ENCODE measurements at regions not wholly inside any gene's neighbourhood (a gene's known extent, or its start where the extent isn't known, plus 50 kb on each side); places are given as distances from the start of the nearest gene placed in this dataset.
A peak's percentile ranks its signal among the peaks of the same experiment; 100 is the strongest.

DNA sequence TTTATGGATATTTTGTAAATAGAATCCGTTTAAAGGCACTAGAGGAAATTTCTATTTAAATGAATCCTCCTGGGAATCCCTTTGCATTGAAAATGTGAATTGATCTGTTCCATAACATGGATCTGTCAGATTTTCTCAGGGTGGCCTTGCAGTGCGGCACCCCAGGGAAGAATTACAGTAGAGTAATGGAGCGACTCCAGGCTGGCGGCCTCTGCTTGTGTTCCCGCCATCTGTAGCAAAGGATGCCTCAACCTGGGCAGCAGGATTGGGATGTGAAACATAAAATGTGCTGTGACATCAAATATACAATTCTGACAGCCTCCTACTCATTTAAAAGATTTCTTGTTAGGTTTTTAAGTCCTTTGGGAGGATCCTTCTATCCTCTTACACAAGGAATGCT, 115.9 kb downstream of the RHOU start:
- Histone ChIP-seq H3K36me3 (ENCODE audit: control insufficient read depth, insufficient read depth, low read length) (no peaks in the 10 kb centered on the region), H3K27me3 (ENCODE audit: insufficient read depth, low read length, poor library complexity) (no peaks in the 10 kb centered on the region), H3K9ac (ENCODE audit: low read length) (no peak overlapping the region), H2BK15ac (replicated peaks; ENCODE audit: low read depth) (no peak overlapping the region), H3K18ac (ENCODE audit: low read length) (no peak overlapping the region), H3K4me1 (ENCODE audit: control insufficient read depth, low read depth, low read length) (peaks cover 3% of the 10 kb centered on the region), H3K23ac (ENCODE audit: low read length) (no peak overlapping the region), H4K5ac (ENCODE audit: low read length) (no peak overlapping the region), H3K27ac (ENCODE audit: low read depth, low read length) (no peak overlapping the region), H3K79me2 (ENCODE audit: control insufficient read depth, insufficient read depth, low read length) (no peaks in the 10 kb centered on the region), H3K56ac (ENCODE audit: low read length) (no peak overlapping the region), H2AK5ac (ENCODE audit: low read length) (no peak overlapping the region), H4K8ac (ENCODE audit: low read depth, low read length) (no peak overlapping the region), H3K4ac (ENCODE audit: low read depth, low read length) (no peak overlapping the region), H2BK5ac (ENCODE audit: low read length) (no peak overlapping the region), H3K4me3 (ENCODE audit: low read length) (no peak overlapping the region), H3K4me2 (ENCODE audit: low read length) (no peak overlapping the region), H2BK120ac (ENCODE audit: low read depth, low read length) (no peak overlapping the region), H3K79me1 (ENCODE audit: low read length) (no peaks in the 10 kb centered on the region)
- DNase-seq, result no peak
- WGBS (ENCODE audit: extremely low coverage, insufficient coverage, low lambda C conversion rate), result no CpG with 5 or more reads among the region's 5 CpGs

DNA sequence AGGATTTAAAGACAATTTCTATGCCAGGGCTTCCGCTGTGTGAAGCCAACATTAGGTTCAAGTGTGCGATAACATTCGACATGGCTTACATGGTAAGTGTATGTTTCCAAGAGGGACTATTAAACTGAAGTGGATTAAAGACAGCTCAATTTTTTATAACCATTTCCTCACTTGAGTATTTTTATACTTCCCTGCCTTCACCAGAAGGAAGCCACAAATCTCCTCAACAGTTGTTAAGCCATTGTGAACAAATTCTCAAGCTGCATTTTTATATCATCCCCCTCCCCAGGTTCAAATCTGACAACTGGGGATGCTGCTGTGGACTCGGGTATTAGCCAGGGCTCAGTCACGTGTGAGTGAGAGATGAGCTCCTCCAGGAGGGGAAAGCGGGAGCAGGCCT, 116.3 kb downstream of the RHOU start:
- Histone ChIP-seq H3K56ac (ENCODE audit: low read length) (no peak overlapping the region), H3K27me3 (ENCODE audit: insufficient read depth, low read length, poor library complexity) (no peaks in the 10 kb centered on the region), H3K4me1 (ENCODE audit: control insufficient read depth, low read depth, low read length) (peaks cover 3% of the 10 kb centered on the region), H4K5ac (ENCODE audit: low read length) (no peak overlapping the region), H2BK15ac (replicated peaks; ENCODE audit: low read depth) (no peak overlapping the region), H2BK120ac (ENCODE audit: low read depth, low read length) (no peak overlapping the region), H3K36me3 (ENCODE audit: control insufficient read depth, insufficient read depth, low read length) (no peaks in the 10 kb centered on the region), H3K4me3 (ENCODE audit: low read length) (no peak overlapping the region), H3K27ac (ENCODE audit: low read depth, low read length) (no peak overlapping the region), H3K23ac (ENCODE audit: low read length) (no peak overlapping the region), H3K9ac (ENCODE audit: low read length) (no peak overlapping the region), H3K4ac (ENCODE audit: low read depth, low read length) (no peak overlapping the region), H3K79me2 (ENCODE audit: control insufficient read depth, insufficient read depth, low read length) (no peaks in the 10 kb centered on the region), H2BK5ac (ENCODE audit: low read length) (no peak overlapping the region), H3K79me1 (ENCODE audit: low read length) (no peaks in the 10 kb centered on the region), H2AK5ac (ENCODE audit: low read length) (no peak overlapping the region), H3K18ac (ENCODE audit: low read length) (no peak overlapping the region), H4K8ac (ENCODE audit: low read depth, low read length) (no peak overlapping the region), H3K4me2 (ENCODE audit: low read length) (no peak overlapping the region)
- DNase-seq, result no peak
- no CpG with 5 or more reads among the region's 6 CpGs for WGBS (ENCODE audit: extremely low coverage, insufficient coverage, low lambda C conversion rate)

DNA sequence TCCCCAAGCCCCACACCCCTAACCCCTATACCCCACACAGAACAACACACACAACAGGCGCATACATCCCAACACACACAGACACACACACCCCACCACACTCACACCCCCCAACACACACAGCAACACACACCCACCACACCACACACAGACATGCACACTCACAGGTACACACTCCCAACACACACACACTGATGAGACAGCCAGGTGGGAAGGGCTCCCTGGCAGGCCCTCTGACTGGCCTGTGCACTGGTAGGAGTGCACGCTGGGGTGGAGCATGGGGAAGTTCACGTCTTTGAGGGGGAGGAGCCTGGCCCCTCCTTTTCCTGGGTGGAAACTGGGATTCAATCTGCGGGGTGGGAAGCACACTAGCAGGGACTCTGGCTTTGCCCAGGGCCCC, 116.7 kb downstream of the RHOU start:
- no peak overlapping the region for H3K27ac ChIP-seq (ENCODE audit: low read depth, low read length)
- H2BK120ac ChIP-seq (ENCODE audit: low read depth, low read length), result no peak overlapping the region
- H3K4ac ChIP-seq (ENCODE audit: low read depth, low read length), result no peak overlapping the region
- no peak overlapping the region for H3K4me3 ChIP-seq (ENCODE audit: low read length)
- H3K9ac ChIP-seq (ENCODE audit: low read length), result no peak overlapping the region
- no peaks in the 10 kb centered on the region for H3K79me2 ChIP-seq (ENCODE audit: control insufficient read depth, insufficient read depth, low read length)
- H3K18ac ChIP-seq (ENCODE audit: low read length), result no peak overlapping the region
- H3K56ac ChIP-seq (ENCODE audit: low read length), result peak overlapping the region; percentile 30
- H3K23ac ChIP-seq (ENCODE audit: low read length), result no peak overlapping the region
- whole genome bisulfite sequencing (ENCODE audit: extremely low coverage, insufficient coverage, low lambda C conversion rate), result no CpG with 5 or more reads among the region's 4 CpGs
- no peak overlapping the region for H2BK15ac ChIP-seq (replicated peaks; ENCODE audit: low read depth)
- H3K4me1 ChIP-seq (ENCODE audit: control insufficient read depth, low read depth, low read length), result peaks cover 3% of the 10 kb centered on the region
- DNase-seq, result no peak
- no peaks in the 10 kb centered on the region for H3K27me3 ChIP-seq (ENCODE audit: insufficient read depth, low read length, poor library complexity)
- no peak overlapping the region for H2AK5ac ChIP-seq (ENCODE audit: low read length)
- H3K36me3 ChIP-seq (ENCODE audit: control insufficient read depth, insufficient read depth, low read length), result no peaks in the 10 kb centered on the region
- H3K4me2 ChIP-seq (ENCODE audit: low read length), result no peak overlapping the region
- no peaks in the 10 kb centered on the region for H3K79me1 ChIP-seq (ENCODE audit: low read length)
- H4K5ac ChIP-seq (ENCODE audit: low read length), result no peak overlapping the region
- H2BK5ac ChIP-seq (ENCODE audit: low read length), result no peak overlapping the region
- no peak overlapping the region for H4K8ac ChIP-seq (ENCODE audit: low read depth, low read length)

DNA sequence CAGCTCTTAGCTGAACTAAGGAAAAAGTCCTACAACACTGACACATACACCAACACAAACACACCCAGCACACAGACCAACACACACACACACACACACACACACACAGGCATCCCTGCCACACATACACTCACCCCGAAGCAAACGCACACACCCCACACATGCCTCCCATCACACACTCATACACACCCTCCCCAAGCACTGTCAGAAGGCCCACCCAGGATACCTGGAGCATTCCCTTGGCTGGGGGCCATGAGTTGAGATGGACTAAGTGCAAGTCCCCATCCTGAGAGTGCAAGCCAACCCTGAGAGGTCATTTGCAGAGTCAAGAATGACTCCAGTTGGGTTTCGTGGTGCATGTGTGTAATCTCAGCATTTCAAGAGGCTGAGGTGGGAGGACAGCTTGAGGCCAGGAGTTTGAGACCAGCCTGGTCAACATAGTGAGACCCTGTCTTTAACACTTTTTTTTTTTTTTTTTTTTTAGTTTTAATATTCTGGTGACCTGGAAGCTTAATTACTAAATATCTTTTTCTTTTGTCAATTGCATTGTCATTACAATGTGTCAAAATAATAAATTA, 117.3 kb downstream of the RHOU start:
- Histone ChIP-seq H3K9ac (ENCODE audit: low read length) (no peak overlapping the region), H2BK5ac (ENCODE audit: low read length) (no peak overlapping the region), H3K4me3 (ENCODE audit: low read length) (no peak overlapping the region), H3K79me2 (ENCODE audit: control insufficient read depth, insufficient read depth, low read length) (no peaks in the 10 kb centered on the region), H3K79me1 (ENCODE audit: low read length) (no peaks in the 10 kb centered on the region), H4K5ac (ENCODE audit: low read length) (no peak overlapping the region), H3K23ac (ENCODE audit: low read length) (no peak overlapping the region), H3K4ac (ENCODE audit: low read depth, low read length) (no peak overlapping the region), H2AK5ac (ENCODE audit: low read length) (peak overlapping the region; percentile 30), H3K27ac (ENCODE audit: low read depth, low read length) (no peak overlapping the region), H3K18ac (ENCODE audit: low read length) (no peak overlapping the region), H3K56ac (ENCODE audit: low read length) (peak overlapping the region; percentile 36), H3K36me3 (ENCODE audit: control insufficient read depth, insufficient read depth, low read length) (no peaks in the 10 kb centered on the region), H3K4me1 (ENCODE audit: control insufficient read depth, low read depth, low read length) (peaks cover 3% of the 10 kb centered on the region), H4K8ac (ENCODE audit: low read depth, low read length) (no peak overlapping the region), H3K4me2 (ENCODE audit: low read length) (no peak overlapping the region), H2BK15ac (replicated peaks; ENCODE audit: low read depth) (no peak overlapping the region), H3K27me3 (ENCODE audit: insufficient read depth, low read length, poor library complexity) (no peaks in the 10 kb centered on the region), H2BK120ac (ENCODE audit: low read depth, low read length) (no peak overlapping the region)
- no CpG with 5 or more reads among the region's 3 CpGs for WGBS (ENCODE audit: extremely low coverage, insufficient coverage, low lambda C conversion rate)
- no peak for DNase-seq

DNA sequence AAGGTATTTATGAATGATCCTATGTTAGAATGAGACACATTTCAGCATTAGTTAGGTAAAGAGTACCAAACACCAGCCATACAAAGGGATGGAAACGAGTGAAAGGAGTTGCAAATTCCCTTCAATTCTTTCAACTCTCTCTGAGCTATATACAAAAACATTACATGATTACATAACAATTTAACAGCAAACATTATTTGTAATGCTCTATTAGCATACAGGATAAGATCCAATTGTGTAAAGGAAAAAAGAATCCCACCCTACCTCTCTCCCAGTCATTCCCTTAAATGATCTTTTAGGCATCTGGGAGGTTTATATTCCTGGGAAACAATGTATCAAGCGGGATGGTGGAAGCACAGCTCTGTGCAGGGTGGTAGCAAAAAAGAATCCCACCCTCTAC, 117.9 kb downstream of the RHOU start:
- Histone ChIP-seq H2AK5ac (ENCODE audit: low read length) (no peak overlapping the region), H2BK15ac (replicated peaks; ENCODE audit: low read depth) (no peak overlapping the region), H4K5ac (ENCODE audit: low read length) (no peak overlapping the region), H3K79me1 (ENCODE audit: low read length) (no peaks in the 10 kb centered on the region), H3K4me3 (ENCODE audit: low read length) (no peak overlapping the region), H3K18ac (ENCODE audit: low read length) (no peak overlapping the region), H3K36me3 (ENCODE audit: control insufficient read depth, insufficient read depth, low read length) (no peaks in the 10 kb centered on the region), H2BK5ac (ENCODE audit: low read length) (no peak overlapping the region), H3K4me2 (ENCODE audit: low read length) (no peak overlapping the region), H3K4ac (ENCODE audit: low read depth, low read length) (no peak overlapping the region), H3K9ac (ENCODE audit: low read length) (no peak overlapping the region), H3K27ac (ENCODE audit: low read depth, low read length) (no peak overlapping the region), H3K56ac (ENCODE audit: low read length) (no peak overlapping the region), H3K4me1 (ENCODE audit: control insufficient read depth, low read depth, low read length) (peaks cover 3% of the 10 kb centered on the region), H3K27me3 (ENCODE audit: insufficient read depth, low read length, poor library complexity) (no peaks in the 10 kb centered on the region), H3K79me2 (ENCODE audit: control insufficient read depth, insufficient read depth, low read length) (no peaks in the 10 kb centered on the region), H4K8ac (ENCODE audit: low read depth, low read length) (no peak overlapping the region), H3K23ac (ENCODE audit: low read length) (no peak overlapping the region), H2BK120ac (ENCODE audit: low read depth, low read length) (no peak overlapping the region)
- WGBS (ENCODE audit: extremely low coverage, insufficient coverage, low lambda C conversion rate), result no CpG with 5 or more reads among the region's 2 CpGs
- no peak for DNase-seq

DNA sequence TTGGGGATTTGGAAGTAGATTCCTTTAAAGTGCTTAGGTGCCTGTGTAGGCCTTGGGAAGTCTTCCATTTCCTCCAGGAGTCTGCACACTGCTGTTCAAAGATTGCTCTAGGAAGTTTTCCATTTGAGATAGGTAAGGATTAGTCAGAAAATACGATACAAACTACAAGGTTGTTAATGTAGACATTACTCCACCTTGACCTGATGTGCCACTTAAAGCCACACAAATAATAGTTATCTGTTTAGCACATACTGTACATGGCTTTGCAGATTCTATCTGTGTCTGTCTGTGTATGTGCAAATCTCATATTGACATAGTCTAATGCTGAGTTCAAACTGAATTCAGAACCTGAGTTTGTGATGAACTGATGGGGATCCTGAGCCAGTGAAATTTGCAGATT, 118.4 kb downstream of the RHOU start:
- H3K9ac ChIP-seq (ENCODE audit: low read length), result no peak overlapping the region
- no CpG with 5 or more reads among the region's 1 CpG for WGBS (ENCODE audit: extremely low coverage, insufficient coverage, low lambda C conversion rate)
- no peak overlapping the region for H2BK15ac ChIP-seq (replicated peaks; ENCODE audit: low read depth)
- H3K27me3 ChIP-seq (ENCODE audit: insufficient read depth, low read length, poor library complexity), result no peaks in the 10 kb centered on the region
- H3K27ac ChIP-seq (ENCODE audit: low read depth, low read length), result no peak overlapping the region
- no peak overlapping the region for H3K56ac ChIP-seq (ENCODE audit: low read length)
- H3K4ac ChIP-seq (ENCODE audit: low read depth, low read length), result no peak overlapping the region
- H3K36me3 ChIP-seq (ENCODE audit: control insufficient read depth, insufficient read depth, low read length), result no peaks in the 10 kb centered on the region
- peaks cover under 1% of the 10 kb centered on the region for H3K4me1 ChIP-seq (ENCODE audit: control insufficient read depth, low read depth, low read length)
- H3K4me3 ChIP-seq (ENCODE audit: low read length), result no peak overlapping the region
- H3K79me1 ChIP-seq (ENCODE audit: low read length), result no peaks in the 10 kb centered on the region
- no peak overlapping the region for H2BK5ac ChIP-seq (ENCODE audit: low read length)
- no peak overlapping the region for H3K4me2 ChIP-seq (ENCODE audit: low read length)
- no peak overlapping the region for H4K8ac ChIP-seq (ENCODE audit: low read depth, low read length)
- no peak for DNase-seq
- H2AK5ac ChIP-seq (ENCODE audit: low read length), result no peak overlapping the region
- H3K18ac ChIP-seq (ENCODE audit: low read length), result no peak overlapping the region
- no peak overlapping the region for H3K23ac ChIP-seq (ENCODE audit: low read length)
- H4K5ac ChIP-seq (ENCODE audit: low read length), result no peak overlapping the region
- no peak overlapping the region for H2BK120ac ChIP-seq (ENCODE audit: low read depth, low read length)
- no peaks in the 10 kb centered on the region for H3K79me2 ChIP-seq (ENCODE audit: control insufficient read depth, insufficient read depth, low read length)

Data from mesendoderm (in vitro differentiated cells).